ENCODE measurements at regions not wholly inside any gene's neighbourhood (a gene's known extent, or its start where the extent isn't known, plus 50 kb on each side); places are given as distances from the start of the nearest gene placed in this dataset.
"Not testable (repeated sequence)": the region's sequence is repeated elsewhere in the genome, so short reads cannot be mapped to it uniquely, and the experiment has no call there.

DNA sequence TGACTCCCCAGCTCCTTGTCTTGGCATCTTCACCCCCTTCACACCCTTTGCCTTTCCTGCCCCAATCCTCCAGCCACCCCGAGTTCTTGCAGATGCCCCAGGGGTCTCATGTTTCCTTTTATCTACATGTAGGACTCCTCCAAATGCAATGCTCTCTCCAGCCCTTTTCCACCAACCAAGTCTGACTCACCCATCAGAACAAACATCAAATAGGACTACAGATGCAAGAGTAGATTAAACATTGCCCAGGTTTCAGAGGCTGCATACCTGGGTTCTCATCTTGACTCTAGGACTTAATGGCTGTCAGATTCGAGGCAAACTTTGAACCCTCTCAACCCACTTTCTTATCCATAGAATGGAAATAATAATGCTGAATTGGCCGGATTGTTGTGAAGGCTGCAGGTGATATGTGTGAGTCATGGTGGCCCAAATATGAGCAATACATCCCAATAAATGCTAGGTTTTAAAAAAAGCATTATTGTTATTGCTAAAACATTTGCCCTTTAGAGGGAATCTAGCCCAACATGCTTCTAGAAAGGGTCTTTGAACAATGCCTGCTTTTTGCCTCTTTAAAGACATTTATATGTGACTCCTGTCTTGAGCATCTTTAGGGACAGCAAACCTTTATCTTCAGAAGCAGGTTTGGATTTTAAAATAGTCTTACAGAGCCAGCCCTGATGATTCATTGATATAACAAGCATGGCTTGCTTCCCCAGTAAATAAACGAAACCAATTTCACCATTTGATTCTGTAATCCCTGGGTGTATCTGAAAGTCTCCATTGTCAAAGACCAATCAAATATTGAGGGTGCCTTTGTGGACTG, 310.1 kb downstream of the FOXL1 start:
- CTCF ChIA-PET, result no interaction called here
- H3K4me3 ChIP-seq (ENCODE audit: low read length), result no peak overlapping the region
- POLR2A ChIA-PET, result no interaction called here
- DNase-seq, result no peak
- H3K9me3 Mint-ChIP-seq, result peaks cover 0 to 1% (median 0%) of the 10 kb centered on the region in 5 donors
- no peaks in the 10 kb centered on the region for H3K9me3 ChIP-seq (ENCODE audit: low read length)
- H3K4me3 Mint-ChIP-seq, result no peak overlapping the region
- H3K27me3 ChIP-seq (ENCODE audit: insufficient read depth, low read length, poor library complexity, severe bottlenecking), result no peaks in the 10 kb centered on the region
- peak overlapping the region in 1 of 8 donors; percentile 16 for H3K27ac Mint-ChIP-seq
- no peaks in the 10 kb centered on the region for H3K36me3 ChIP-seq (ENCODE audit: insufficient read depth, low read length)
- peaks cover 8 to 18% of the 10 kb centered on the region in 2 donors for H3K27me3 Mint-ChIP-seq
- H3K4me1 ChIP-seq (ENCODE audit: insufficient read depth, low read length), result no peaks in the 10 kb centered on the region
- no peaks in the 10 kb centered on the region for H3K4me1 Mint-ChIP-seq
- no peaks in the 10 kb centered on the region for H3K36me3 Mint-ChIP-seq
- no peak overlapping the region for H3K27ac ChIP-seq (ENCODE audit: low read depth, low read length)

DNA sequence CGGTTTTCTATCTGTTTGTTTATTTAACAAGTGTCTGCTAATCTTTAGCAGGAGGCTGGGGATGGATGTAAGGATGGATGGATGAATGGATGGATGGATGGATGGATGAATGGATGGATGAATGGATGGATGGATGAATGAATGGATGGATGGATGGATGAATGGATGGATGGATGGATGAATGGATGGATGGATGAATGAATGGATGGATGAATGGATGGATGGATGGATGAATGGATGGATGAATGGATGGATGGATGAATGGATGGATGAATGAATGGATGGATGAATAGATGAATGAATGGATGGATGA, 310.7 kb downstream of the FOXL1 start:
- DNase-seq; H3K4me1 ChIP-seq (ENCODE audit: insufficient read depth, low read length); H3K9me3 ChIP-seq (ENCODE audit: low read length); H3K4me1 Mint-ChIP-seq; H3K36me3 ChIP-seq (ENCODE audit: insufficient read depth, low read length); H3K36me3 Mint-ChIP-seq; CTCF ChIA-PET; POLR2A ChIA-PET; H3K4me3 ChIP-seq (ENCODE audit: low read length); H3K27ac ChIP-seq (ENCODE audit: low read depth, low read length); H3K9me3 Mint-ChIP-seq; H3K27me3 ChIP-seq (ENCODE audit: insufficient read depth, low read length, poor library complexity, severe bottlenecking); H3K27ac Mint-ChIP-seq; H3K4me3 Mint-ChIP-seq: not testable (repeated sequence)
- peaks cover 9 to 20% of the 10 kb centered on the region in 2 donors for H3K27me3 Mint-ChIP-seq

DNA sequence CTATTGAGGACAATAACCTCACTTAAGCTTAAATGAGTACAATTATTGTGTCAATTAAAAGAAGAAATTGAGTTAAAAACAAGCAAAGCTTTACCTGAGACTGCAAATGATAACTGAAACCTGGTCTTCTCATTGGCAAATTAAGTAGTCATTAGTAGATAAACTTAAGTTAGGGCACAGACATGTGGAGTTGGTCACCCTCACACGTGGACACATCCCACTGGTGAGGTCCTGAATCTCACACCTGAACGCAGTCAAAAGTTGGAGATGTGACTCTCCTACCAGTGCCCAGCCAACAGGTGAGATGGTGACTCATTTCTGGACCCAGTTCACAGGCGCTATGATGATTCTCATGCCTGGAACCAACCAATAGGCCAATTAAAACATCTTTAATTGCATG, 311.6 kb downstream of the FOXL1 start:
- no peaks in the 10 kb centered on the region for H3K4me1 Mint-ChIP-seq
- H3K27ac ChIP-seq (ENCODE audit: low read depth, low read length), result no peak overlapping the region
- ChIA-PET POLR2A (no interaction called here), CTCF (no interaction called here)
- H3K4me3 ChIP-seq (ENCODE audit: low read length), result no peak overlapping the region
- H3K9me3 Mint-ChIP-seq, result peaks cover 0 to 1% (median 0%) of the 10 kb centered on the region in 5 donors
- DNase-seq, result no peak
- no peaks in the 10 kb centered on the region for H3K36me3 ChIP-seq (ENCODE audit: insufficient read depth, low read length)
- H3K4me3 Mint-ChIP-seq, result no peak overlapping the region
- H3K27me3 Mint-ChIP-seq, result peaks cover 9 to 12% of the 10 kb centered on the region in 2 donors
- no peak overlapping the region for H3K27ac Mint-ChIP-seq
- H3K9me3 ChIP-seq (ENCODE audit: low read length), result no peaks in the 10 kb centered on the region
- no peaks in the 10 kb centered on the region for H3K27me3 ChIP-seq (ENCODE audit: insufficient read depth, low read length, poor library complexity, severe bottlenecking)
- H3K4me1 ChIP-seq (ENCODE audit: insufficient read depth, low read length), result no peaks in the 10 kb centered on the region
- H3K36me3 Mint-ChIP-seq, result no peaks in the 10 kb centered on the region

DNA sequence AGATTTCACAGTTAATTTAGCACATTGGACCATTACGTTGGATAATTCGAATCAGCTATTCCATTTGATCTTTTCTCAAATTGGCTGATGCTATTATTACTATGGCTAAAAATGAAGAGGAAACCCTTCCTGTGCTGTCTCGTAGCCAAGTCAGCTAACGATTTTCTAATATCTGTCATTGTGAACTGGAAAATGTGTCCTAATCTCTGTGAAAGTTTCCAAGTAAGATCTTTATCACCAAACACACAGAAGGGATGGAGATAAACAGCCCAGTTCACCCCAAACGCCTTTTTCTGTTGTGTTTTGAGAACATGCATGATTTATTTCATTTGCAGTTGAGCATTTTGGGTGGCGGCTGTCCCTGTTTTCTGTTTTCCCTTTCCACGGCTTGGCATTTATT, 312.8 kb downstream of the FOXL1 start:
- Histone ChIP-seq H3K36me3 (ENCODE audit: insufficient read depth, low read length) (no peaks in the 10 kb centered on the region), H3K4me1 (ENCODE audit: insufficient read depth, low read length) (no peaks in the 10 kb centered on the region), H3K4me3 (ENCODE audit: low read length) (no peak overlapping the region), H3K27me3 (ENCODE audit: insufficient read depth, low read length, poor library complexity, severe bottlenecking) (no peaks in the 10 kb centered on the region), H3K27ac (ENCODE audit: low read depth, low read length) (no peak overlapping the region), H3K9me3 (ENCODE audit: low read length) (no peaks in the 10 kb centered on the region)
- Mint-ChIP-seq H3K36me3 (no peaks in the 10 kb centered on the region), H3K4me1 (no peaks in the 10 kb centered on the region), H3K4me3 (no peak overlapping the region), H3K27ac (no peak overlapping the region), H3K27me3 (peaks cover 9 to 10% of the 10 kb centered on the region in 2 donors), H3K9me3 (peaks cover 0 to 1% (median 0%) of the 10 kb centered on the region in 5 donors)
- no peak for DNase-seq
- POLR2A ChIA-PET, result no interaction called here
- CTCF ChIA-PET, result no interaction called here

DNA sequence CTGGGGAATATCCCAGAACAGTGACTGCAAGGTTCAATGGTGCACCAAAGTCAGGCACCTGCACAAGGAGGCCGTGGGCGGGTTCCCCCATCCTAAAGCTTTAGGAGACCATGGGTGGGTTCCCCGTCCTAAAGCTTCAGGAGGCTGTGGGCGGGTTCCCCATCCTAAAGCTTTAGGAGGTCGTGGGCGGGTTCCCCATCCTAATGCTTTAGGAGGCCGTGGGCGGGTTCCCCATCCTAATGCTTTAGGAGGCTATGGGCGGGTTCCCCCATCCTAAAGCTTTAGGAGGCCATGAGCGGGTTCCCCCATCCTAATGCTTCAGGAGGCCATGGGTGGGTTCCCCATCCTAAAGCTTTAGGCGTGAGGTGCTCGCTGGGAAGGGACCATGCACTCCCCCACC, 313.3 kb downstream of the FOXL1 start:
- H3K4me3 ChIP-seq (ENCODE audit: low read length), result no peak overlapping the region
- no peaks in the 10 kb centered on the region for H3K27me3 ChIP-seq (ENCODE audit: insufficient read depth, low read length, poor library complexity, severe bottlenecking)
- Mint-ChIP-seq H3K9me3 (peaks cover 0 to 1% (median 0%) of the 10 kb centered on the region in 5 donors), H3K36me3 (no peaks in the 10 kb centered on the region), H3K27ac (no peak overlapping the region), H3K27me3 (peaks cover 9 to 10% of the 10 kb centered on the region in 2 donors), H3K4me1 (no peaks in the 10 kb centered on the region), H3K4me3 (no peak overlapping the region)
- no peak overlapping the region for H3K27ac ChIP-seq (ENCODE audit: low read depth, low read length)
- H3K36me3 ChIP-seq (ENCODE audit: insufficient read depth, low read length), result no peaks in the 10 kb centered on the region
- no peak for DNase-seq
- no peaks in the 10 kb centered on the region for H3K9me3 ChIP-seq (ENCODE audit: low read length)
- H3K4me1 ChIP-seq (ENCODE audit: insufficient read depth, low read length), result no peaks in the 10 kb centered on the region
- CTCF ChIA-PET, result no interaction called here
- POLR2A ChIA-PET, result no interaction called here

DNA sequence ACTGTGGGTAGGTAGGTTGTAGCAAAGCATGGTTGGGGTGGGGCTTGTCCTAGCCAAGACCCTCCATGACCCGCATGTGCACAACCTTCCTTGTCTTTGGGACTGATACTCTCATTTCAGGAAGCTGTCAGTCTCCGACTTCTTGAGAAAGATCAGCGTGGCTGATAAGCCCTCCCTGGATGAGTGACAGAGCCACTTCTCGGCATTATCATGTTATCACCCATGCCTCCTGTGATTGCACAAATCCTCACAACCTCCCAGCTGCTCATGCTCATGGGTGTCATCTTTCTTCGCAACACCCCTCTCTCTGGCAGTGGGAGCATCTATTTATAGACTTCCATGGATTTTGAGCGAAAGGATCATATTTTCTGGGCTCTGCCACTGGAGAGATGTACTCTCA, 314.2 kb downstream of the FOXL1 start:
- Mint-ChIP-seq H3K36me3 (no peaks in the 10 kb centered on the region), H3K27me3 (peaks cover 9 to 11% of the 10 kb centered on the region in 2 donors), H3K4me1 (no peaks in the 10 kb centered on the region), H3K4me3 (no peak overlapping the region), H3K27ac (no peak overlapping the region), H3K9me3 (peaks cover 0 to 1% (median 0%) of the 10 kb centered on the region in 5 donors)
- CTCF ChIA-PET, result no interaction called here
- Histone ChIP-seq H3K27me3 (ENCODE audit: insufficient read depth, low read length, poor library complexity, severe bottlenecking) (no peaks in the 10 kb centered on the region), H3K4me3 (ENCODE audit: low read length) (no peak overlapping the region), H3K27ac (ENCODE audit: low read depth, low read length) (no peak overlapping the region), H3K9me3 (ENCODE audit: low read length) (no peaks in the 10 kb centered on the region), H3K4me1 (ENCODE audit: insufficient read depth, low read length) (no peaks in the 10 kb centered on the region), H3K36me3 (ENCODE audit: insufficient read depth, low read length) (no peaks in the 10 kb centered on the region)
- POLR2A ChIA-PET, result no interaction called here
- no peak for DNase-seq

DNA sequence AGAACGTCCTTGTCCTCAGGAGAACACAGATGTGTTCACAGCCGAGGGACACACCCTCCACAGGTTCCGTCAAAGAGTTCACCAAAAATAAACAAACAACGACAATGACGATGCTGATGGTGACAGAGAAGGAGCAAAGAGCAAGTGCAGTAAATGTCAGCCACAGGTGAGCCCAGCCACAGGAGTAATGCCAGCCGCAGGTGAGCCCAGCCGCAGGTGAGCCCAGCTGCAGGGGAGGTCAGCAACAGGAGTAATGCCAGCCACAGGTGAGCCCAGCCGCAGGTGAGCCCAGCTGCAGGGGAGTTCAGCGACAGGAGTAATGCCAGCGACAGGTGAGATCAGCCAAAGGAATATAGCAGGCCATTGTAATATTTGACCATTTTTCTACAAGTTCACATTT, 315.2 kb downstream of the FOXL1 start:
- POLR2A ChIA-PET, result no interaction called here
- H3K4me3 Mint-ChIP-seq, result no peak overlapping the region
- H3K27ac ChIP-seq (ENCODE audit: low read depth, low read length), result no peak overlapping the region

DNA sequence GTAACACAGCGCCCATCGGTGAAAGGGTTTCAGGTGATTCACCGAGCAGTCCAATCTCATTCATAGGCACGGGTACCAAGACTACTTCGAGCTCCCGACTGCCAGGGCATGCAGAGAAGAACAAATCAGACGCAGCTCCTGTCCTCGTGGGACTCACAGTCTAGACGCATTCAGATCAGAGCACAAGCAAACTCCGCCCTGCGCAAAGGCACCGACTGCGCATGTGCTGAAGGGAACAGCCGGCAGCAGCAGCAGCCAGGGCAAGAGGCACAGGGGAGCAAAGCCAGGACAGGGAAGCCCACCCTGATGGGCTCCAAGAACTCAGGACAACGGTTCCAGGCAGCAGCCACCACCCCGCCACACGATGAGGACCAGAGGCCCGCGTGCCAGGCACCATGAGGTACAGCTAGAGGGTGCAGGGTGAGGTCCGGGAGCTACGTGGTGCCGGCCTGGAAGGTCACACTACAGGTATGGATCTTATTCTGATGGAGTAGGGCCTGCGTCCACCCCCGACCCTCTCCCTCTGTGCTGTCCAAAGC, 315.7 kb downstream of the FOXL1 start:
- no peak overlapping the region for H3K27ac ChIP-seq (ENCODE audit: low read depth, low read length)
- H3K4me1 ChIP-seq (ENCODE audit: insufficient read depth, low read length), result no peaks in the 10 kb centered on the region
- no peaks in the 10 kb centered on the region for H3K9me3 ChIP-seq (ENCODE audit: low read length)
- ChIA-PET POLR2A (no interaction called here), CTCF (no interaction called here)
- H3K4me1 Mint-ChIP-seq, result no peaks in the 10 kb centered on the region
- peaks cover 8 to 9% of the 10 kb centered on the region in 2 donors for H3K27me3 Mint-ChIP-seq
- peak overlapping the region in 1 of 8 donors; percentile 4 for H3K27ac Mint-ChIP-seq
- no peaks in the 10 kb centered on the region for H3K9me3 Mint-ChIP-seq
- no peak overlapping the region for H3K4me3 Mint-ChIP-seq
- H3K27me3 ChIP-seq (ENCODE audit: insufficient read depth, low read length, poor library complexity, severe bottlenecking), result no peaks in the 10 kb centered on the region
- no peaks in the 10 kb centered on the region for H3K36me3 Mint-ChIP-seq
- H3K36me3 ChIP-seq (ENCODE audit: insufficient read depth, low read length), result no peaks in the 10 kb centered on the region
- H3K4me3 ChIP-seq (ENCODE audit: low read length), result no peak overlapping the region
- no peak for DNase-seq

More for the DNA sequence above, 315.2 kb downstream of the FOXL1 start:
- Mint-ChIP-seq H3K36me3 (no peaks in the 10 kb centered on the region), H3K27ac (no peak overlapping the region), H3K9me3 (peaks cover 0 to 1% (median 0%) of the 10 kb centered on the region in 5 donors), H3K27me3 (peaks cover 9 to 11% of the 10 kb centered on the region in 2 donors), H3K4me1 (no peaks in the 10 kb centered on the region)
- no peak for DNase-seq
- Histone ChIP-seq H3K9me3 (ENCODE audit: low read length) (no peaks in the 10 kb centered on the region), H3K4me3 (ENCODE audit: low read length) (no peak overlapping the region), H3K36me3 (ENCODE audit: insufficient read depth, low read length) (no peaks in the 10 kb centered on the region), H3K4me1 (ENCODE audit: insufficient read depth, low read length) (no peaks in the 10 kb centered on the region), H3K27me3 (ENCODE audit: insufficient read depth, low read length, poor library complexity, severe bottlenecking) (no peaks in the 10 kb centered on the region)
- CTCF ChIA-PET, result no interaction called here
